CD4-positive, alpha-beta T cell (primary cell): ENCODE measurements at regions not wholly inside any gene's neighbourhood (a gene's known extent, or its start where the extent isn't known, plus 50 kb on each side); places are given as distances from the start of the nearest gene placed in this dataset.

Experiments
- ATAC-seq: fragments of 200-7000 bp; cut with Tn5 transposase; one replicate; pipeline ENCODE4 v1.10.0; 2022; ENCODE audit warnings: mild to moderate bottlenecking; ENCODE audit not compliant: poor library complexity
- CTCF ChIA-PET: fragments of 350-600 bp; sonication (Branson Sonifier 250); formaldehyde crosslinking; loops from one replicate; lab custom pipeline; 2021; ENCODE audit warnings: antibody characterized with exemption, inconsistent platforms; lab: Charles Lee
- POLR2A ChIA-PET: fragments of 350-600 bp; sonication (Branson Sonifier 250); formaldehyde crosslinking; loops from one replicate; lab custom pipeline; 2021; ENCODE audit warnings: antibody characterized with exemption, inconsistent platforms; lab: Charles Lee
- DNase-seq, 14 experiments: peaks; one replicate each; pipeline ENCODE4 v3.0.0-alpha.2; 2013 to 2020; ENCODE audit warnings: mixed read lengths in 2 of 14
- H3K27ac ChIP-seq, 2 donors: one replicate each; pipeline versions ENCODE4 v1.5.1 to v1.7.0; 2013; ENCODE audit warnings: low read length in 2 of 2, low read depth in 1 of 2, mild to moderate bottlenecking in 1 of 2
- H3K27me3 ChIP-seq, 2 experiments: 1 replicate in 1 of 2; 2 replicates in 1 of 2; pipeline versions ENCODE4 v1.6.1 to v1.7.0; 2013; ENCODE audit warnings: low read length in 2 of 2, control low read depth in 1 of 2, mild to moderate bottlenecking in 1 of 2, moderate library complexity in 1 of 2; ENCODE audit not compliant: insufficient read depth in 2 of 2, control insufficient read depth in 1 of 2
- H3K36me3 ChIP-seq: one replicate; pipeline ENCODE4 v1.6.1; 2013; ENCODE audit warnings: low read length, control low read depth; ENCODE audit not compliant: insufficient read depth
- H3K4me1 ChIP-seq: one replicate; pipeline ENCODE4 v1.6.1; 2013; ENCODE audit warnings: low read length, control low read depth; ENCODE audit not compliant: insufficient read depth
- H3K4me3 ChIP-seq: one replicate; pipeline ENCODE4 v1.5.1; 2013; ENCODE audit warnings: mild to moderate bottlenecking, low read length, moderate library complexity
- H3K9me3 ChIP-seq, 2 experiments: 1 replicate in 1 of 2; 2 replicates in 1 of 2; pipeline versions ENCODE4 v1.6.1 to v1.7.0; 2013; ENCODE audit warnings: low read length in 2 of 2, mild to moderate bottlenecking in 2 of 2, control low read depth in 1 of 2, moderate library complexity in 1 of 2; ENCODE audit not compliant: control insufficient read depth in 1 of 2, insufficient read depth in 1 of 2
- H3K27ac Mint-ChIP-seq: one replicate; pipeline ENCODE4 v1.8.0; 2020; ENCODE audit warnings: mixed read lengths
- H3K27me3 Mint-ChIP-seq: one replicate; pipeline ENCODE4 v1.8.0; 2021; ENCODE audit warnings: mixed read lengths
- H3K36me3 Mint-ChIP-seq: one replicate; pipeline ENCODE4 v1.8.0; 2021; ENCODE audit warnings: low read depth, mixed read lengths
- H3K4me1 Mint-ChIP-seq: one replicate; pipeline ENCODE4 v1.8.0; 2021; ENCODE audit warnings: low read depth, mixed read lengths
- H3K4me3 Mint-ChIP-seq: one replicate; pipeline ENCODE4 v1.8.0; 2020; ENCODE audit warnings: mild to moderate bottlenecking, mixed read lengths
- H3K9me3 Mint-ChIP-seq: one replicate; pipeline ENCODE4 v1.8.0; 2020; ENCODE audit warnings: mixed read lengths
- CTCF ChIP-seq: fragments of 200-600 bp; IDR thresholded peaks from one replicate; pipeline ENCODE4 v1.8.0; 2022; ENCODE audit warnings: antibody characterized with exemption, mild to moderate bottlenecking
- intact Hi-C, 2 experiments: fragments of 100-400 bp; cut with DNase I in 1 of 2; cut with micrococcal nuclease in 1 of 2; formaldehyde crosslinking; loops; one replicate each; pipeline versions ENCODE4 v1.15.1 to v1.9.0; 2023 to 2025; cut with DNase I, micrococcal nuclease

- POLR2A ChIA-PET: no interaction called here
Measured at GRCh38 chr5:72760259-72760658, 56.2 kb upstream of the TNPO1 start.

GRCh38 chr5:72752909-72753308 is 63.6 kb upstream of the TNPO1 start:
- Histone ChIP-seq H3K4me3 (no peak overlapping the region), H3K9me3 (no peaks in the 10 kb centered on the region), H3K27ac (no peak overlapping the region), H3K36me3 (no peaks in the 10 kb centered on the region), H3K27me3 (no peaks in the 10 kb centered on the region), H3K4me1 (no peaks in the 10 kb centered on the region)
- no peak for DNase-seq
- Mint-ChIP-seq H3K27me3 (peaks cover 4% of the 10 kb centered on the region), H3K4me3 (no peak overlapping the region), H3K36me3 (no peaks in the 10 kb centered on the region), H3K9me3 (no peaks in the 10 kb centered on the region), H3K4me1 (no peaks in the 10 kb centered on the region), H3K27ac (no peak overlapping the region)
- POLR2A ChIA-PET: no interaction called here
- intact Hi-C loops: no loop called here
- CTCF ChIA-PET: no interaction called here
- no peak for ATAC-seq
- no peak for TF ChIP-seq CTCF

More at GRCh38 chr5:72760259-72760658, 56.2 kb upstream of the TNPO1 start:
- TF ChIP-seq CTCF: no peak
- Histone ChIP-seq H3K27me3 (no peaks in the 10 kb centered on the region), H3K36me3 (no peaks in the 10 kb centered on the region), H3K9me3 (no peaks in the 10 kb centered on the region), H3K27ac (no peak overlapping the region), H3K4me3 (no peak overlapping the region), H3K4me1 (no peaks in the 10 kb centered on the region)
- DNase-seq (no peak), ATAC-seq (no peak)
- CTCF ChIA-PET: no interaction called here
- intact Hi-C loops: no loop called here
- H3K36me3 Mint-ChIP-seq: no peaks in the 10 kb centered on the region
- peaks cover 43% of the 10 kb centered on the region for H3K27me3 Mint-ChIP-seq
- no peak overlapping the region for H3K4me3 Mint-ChIP-seq
- no peaks in the 10 kb centered on the region for H3K9me3 Mint-ChIP-seq
- no peak overlapping the region for H3K27ac Mint-ChIP-seq
- no peaks in the 10 kb centered on the region for H3K4me1 Mint-ChIP-seq

GRCh38 chr5:72749362-72749997 is 67.0 kb upstream of the TNPO1 start:
- Mint-ChIP-seq H3K9me3 (no peaks in the 10 kb centered on the region), H3K36me3 (no peaks in the 10 kb centered on the region), H3K4me3 (no peak overlapping the region), H3K27me3 (peaks cover 6% of the 10 kb centered on the region), H3K4me1 (no peaks in the 10 kb centered on the region), H3K27ac (no peak overlapping the region)
- no peaks in the 10 kb centered on the region for H3K36me3 ChIP-seq
- intact Hi-C loops: no loop called here
- ChIA-PET CTCF (no interaction called here), POLR2A (no interaction called here)
- H3K4me1 ChIP-seq: no peaks in the 10 kb centered on the region
- no peak overlapping the region for H3K27ac ChIP-seq
- DNase-seq: no peak
- ATAC-seq: no peak
- TF ChIP-seq CTCF: no peak
- H3K9me3 ChIP-seq: no peaks in the 10 kb centered on the region
- H3K27me3 ChIP-seq: no peaks in the 10 kb centered on the region
- H3K4me3 ChIP-seq: no peak overlapping the region
